ENCODE measurements at regions not wholly inside any gene's neighbourhood (a gene's known extent, or its start where the extent isn't known, plus 50 kb on each side); places are given as distances from the start of the nearest gene placed in this dataset.
A peak's percentile ranks its signal among the peaks of the same experiment; 100 is the strongest.

GRCh38 chr7:30222515-30223215 lies 61.7 kb upstream of the ZNRF2 start:
- Histone ChIP-seq H3K27ac (no peak overlapping the region), H3K36me3 (no peaks in the 10 kb centered on the region), H3K4me3 (no peak overlapping the region), H3K9me3 (no peaks in the 10 kb centered on the region), H3K4me1 (peaks cover 0 to 23% (median 18%) of the 10 kb centered on the region in 4 donors), H3K27me3 (no peaks in the 10 kb centered on the region)
- in situ Hi-C loops (cut with MboI; ENCODE audit: low pct_ligation_motif_present in 1 of 4, low pct_unique_long_range_greater_than_20kb in 1 of 4, low sequenced_read_pairs in 3 of 4) (no loop called here), intact Hi-C loops (cut with DNase I; ENCODE audit: low total_unique reads) (no loop called here)
- 82% methylated on average over 8 of the region's 8 CpGs; no CpG with 5 or more reads in 1 of the 2 donors for WGBS, 2 donors (ENCODE audit: low coverage in 1 of 2)
- no peak for DNase-seq
- TF ChIP-seq POLR2A (IDR thresholded peaks at IDR 0.05) (no peak), EP300 (IDR thresholded peaks at IDR 0.05; ENCODE audit: low read depth) (no peak), POLR2AphosphoS5 (IDR thresholded peaks at IDR 0.05) (no peak)
- TF ChIP-seq, protein P1, sequence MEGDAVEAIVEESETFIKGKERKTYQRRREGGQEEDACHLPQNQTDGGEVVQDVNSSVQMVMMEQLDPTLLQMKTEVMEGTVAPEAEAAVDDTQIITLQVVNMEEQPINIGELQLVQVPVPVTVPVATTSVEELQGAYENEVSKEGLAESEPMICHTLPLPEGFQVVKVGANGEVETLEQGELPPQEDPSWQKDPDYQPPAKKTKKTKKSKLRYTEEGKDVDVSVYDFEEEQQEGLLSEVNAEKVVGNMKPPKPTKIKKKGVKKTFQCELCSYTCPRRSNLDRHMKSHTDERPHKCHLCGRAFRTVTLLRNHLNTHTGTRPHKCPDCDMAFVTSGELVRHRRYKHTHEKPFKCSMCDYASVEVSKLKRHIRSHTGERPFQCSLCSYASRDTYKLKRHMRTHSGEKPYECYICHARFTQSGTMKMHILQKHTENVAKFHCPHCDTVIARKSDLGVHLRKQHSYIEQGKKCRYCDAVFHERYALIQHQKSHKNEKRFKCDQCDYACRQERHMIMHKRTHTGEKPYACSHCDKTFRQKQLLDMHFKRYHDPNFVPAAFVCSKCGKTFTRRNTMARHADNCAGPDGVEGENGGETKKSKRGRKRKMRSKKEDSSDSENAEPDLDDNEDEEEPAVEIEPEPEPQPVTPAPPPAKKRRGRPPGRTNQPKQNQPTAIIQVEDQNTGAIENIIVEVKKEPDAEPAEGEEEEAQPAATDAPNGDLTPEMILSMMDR (IDR thresholded peaks at IDR 0.05) = no peak

DNA sequence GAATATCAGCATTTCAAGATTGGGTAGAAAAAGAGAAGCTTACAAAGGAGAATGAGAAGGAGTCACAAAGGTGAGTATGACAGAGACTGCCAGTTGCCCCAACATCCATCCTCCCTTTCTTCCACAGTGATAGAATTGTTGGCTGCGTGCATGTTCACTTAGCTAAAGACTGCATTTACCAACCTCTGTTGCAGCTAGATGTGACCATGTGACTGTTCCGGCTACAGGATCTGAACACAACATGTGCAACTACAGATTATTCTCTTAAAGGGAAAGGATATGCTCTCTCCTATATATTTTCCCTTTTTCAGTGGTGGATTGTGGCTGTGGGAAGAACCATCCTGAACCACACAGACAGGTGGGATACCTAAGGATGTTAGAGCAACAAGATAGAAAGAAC lies 60.5 kb upstream of the ZNRF2 start:
- no peaks in the 10 kb centered on the region for H3K9me3 ChIP-seq
- H3K4me3 ChIP-seq = no peak overlapping the region
- H3K4me1 ChIP-seq = peaks cover 0 to 23% (median 18%) of the 10 kb centered on the region in 4 donors
- intact Hi-C loops (cut with DNase I; ENCODE audit: low total_unique reads) = no loop called here
- in situ Hi-C loops (cut with MboI; ENCODE audit: low pct_ligation_motif_present in 1 of 4, low pct_unique_long_range_greater_than_20kb in 1 of 4, low sequenced_read_pairs in 3 of 4) = no loop called here
- no peaks in the 10 kb centered on the region for H3K36me3 ChIP-seq
- no peaks in the 10 kb centered on the region for H3K27me3 ChIP-seq
- DNase-seq = no peak
- TF ChIP-seq POLR2A (IDR thresholded peaks at IDR 0.05) (no peak), POLR2AphosphoS5 (IDR thresholded peaks at IDR 0.05) (no peak), EP300 (IDR thresholded peaks at IDR 0.05; ENCODE audit: low read depth) (no peak)
- TF ChIP-seq, protein P1 (IDR thresholded peaks at IDR 0.05) = no peak
- no peak overlapping the region for H3K27ac ChIP-seq
- WGBS, 2 donors (ENCODE audit: low coverage in 1 of 2) = 100% methylated on average over 2 of the region's 2 CpGs; no CpG with 5 or more reads in 1 of the 2 donors

DNA sequence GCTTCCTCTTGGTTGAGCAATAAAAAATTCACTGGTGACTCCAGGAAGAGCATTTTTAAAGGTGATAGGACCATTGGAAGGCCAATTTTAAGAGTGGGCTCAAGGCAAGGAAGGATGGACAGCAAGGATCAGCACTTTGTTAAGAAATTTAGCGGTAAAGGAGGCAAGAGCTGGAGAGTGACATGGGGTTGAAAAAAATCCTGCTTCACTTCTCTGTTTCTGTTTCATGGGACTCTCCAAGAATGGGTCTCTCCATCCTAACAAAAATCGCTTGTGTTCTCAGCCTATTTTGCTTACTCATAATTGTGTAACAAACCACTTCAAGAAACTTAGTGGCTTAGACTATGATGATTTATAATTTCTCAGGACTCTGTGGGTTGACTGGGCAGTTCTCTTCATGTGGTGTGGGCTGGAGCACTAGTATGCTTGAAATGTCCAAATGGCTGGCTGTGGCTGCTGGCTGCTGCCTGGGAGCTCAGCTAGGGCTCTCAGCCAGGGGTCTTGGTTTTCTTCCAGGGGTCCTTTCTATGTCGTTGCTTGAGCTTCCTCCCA lies 59.8 kb upstream of the ZNRF2 start:
- no peak for DNase-seq
- H3K9me3 ChIP-seq = no peaks in the 10 kb centered on the region
- intact Hi-C loops (cut with DNase I; ENCODE audit: low total_unique reads) = no loop called here
- WGBS, 2 donors (ENCODE audit: low coverage in 1 of 2) = 63 to 88% methylated on average over 1 to 3 of the region's 3 CpGs
- peaks cover 0 to 23% (median 18%) of the 10 kb centered on the region in 4 donors for H3K4me1 ChIP-seq
- H3K4me3 ChIP-seq = no peak overlapping the region
- in situ Hi-C loops (cut with MboI; ENCODE audit: low pct_ligation_motif_present in 1 of 4, low pct_unique_long_range_greater_than_20kb in 1 of 4, low sequenced_read_pairs in 3 of 4) = no loop called here
- TF ChIP-seq, protein P1 (IDR thresholded peaks at IDR 0.05) = no peak
- no peak for TF ChIP-seq EP300 (IDR thresholded peaks at IDR 0.05; ENCODE audit: low read depth)
- TF ChIP-seq POLR2AphosphoS5 (IDR thresholded peaks at IDR 0.05) = no peak
- TF ChIP-seq POLR2A (IDR thresholded peaks at IDR 0.05) = no peak
- H3K36me3 ChIP-seq = no peaks in the 10 kb centered on the region
- H3K27me3 ChIP-seq = no peaks in the 10 kb centered on the region
- peak overlapping the region in 2 of 4 donors; percentile 71 to 79 for H3K27ac ChIP-seq

GRCh38 chr7:30225863-30226613 lies 58.4 kb upstream of the ZNRF2 start:
- Histone ChIP-seq H3K4me1 (peaks cover 0 to 23% (median 18%) of the 10 kb centered on the region in 4 donors), H3K9me3 (no peaks in the 10 kb centered on the region), H3K36me3 (no peaks in the 10 kb centered on the region), H3K4me3 (no peak overlapping the region), H3K27me3 (no peaks in the 10 kb centered on the region), H3K27ac (peak overlapping the region; percentile 71 to 79 (median 76))
- DNase-seq = peak; percentile 72
- TF ChIP-seq, protein P1 (IDR thresholded peaks at IDR 0.05) = no peak
- TF ChIP-seq POLR2A (IDR thresholded peaks at IDR 0.05) (no peak), EP300 (IDR thresholded peaks at IDR 0.05; ENCODE audit: low read depth) (no peak), POLR2AphosphoS5 (IDR thresholded peaks at IDR 0.05) (peak in 2 of 3 donors; percentile 44 to 53)
- WGBS, 2 donors (ENCODE audit: low coverage in 1 of 2) = 0 to 29% methylated on average over 1 to 7 of the region's 7 CpGs
- in situ Hi-C loops (cut with MboI; ENCODE audit: low pct_ligation_motif_present in 1 of 4, low pct_unique_long_range_greater_than_20kb in 1 of 4, low sequenced_read_pairs in 3 of 4) (no loop called here), intact Hi-C loops (cut with DNase I; ENCODE audit: low total_unique reads) (no loop called here)

All from transverse colon (tissue), 4 donors.